Upper lobe of right lung (tissue), 1 donor: ENCODE measurements at regions not wholly inside any gene's neighbourhood (a gene's known extent, or its start where the extent isn't known, plus 50 kb on each side); places are given as distances from the start of the nearest gene placed in this dataset.
"Not testable (repeated sequence)": the region's sequence is repeated elsewhere in the genome, so short reads cannot be mapped to it uniquely, and the experiment has no call there.

Experiments used
- ATAC-seq: fragments of 200-7000 bp; cut with Tn5 transposase; one replicate; pipeline ENCODE4 v1.9.1; 2020; ENCODE audit warnings: mild to moderate bottlenecking, moderate library complexity
- DNase-seq: peaks from one replicate; pipeline ENCODE4 v3.0.0-alpha.2; 2020
- H3K27ac ChIP-seq: fragments of 200-600 bp; one replicate; pipeline ENCODE4 v1.8.0; 2022
- H3K27me3 ChIP-seq: fragments of 200-600 bp; one replicate; pipeline ENCODE4 v1.8.0; 2022; ENCODE audit warnings: mild to moderate bottlenecking
- H3K36me3 ChIP-seq: fragments of 200-600 bp; one replicate; pipeline ENCODE4 v1.8.0; 2022
- H3K4me1 ChIP-seq: fragments of 200-600 bp; one replicate; pipeline ENCODE4 v1.8.0; 2022
- H3K4me3 ChIP-seq: fragments of 200-600 bp; one replicate; pipeline ENCODE4 v1.8.0; 2022; ENCODE audit warnings: mild to moderate bottlenecking
- H3K9me3 ChIP-seq: fragments of 200-600 bp; one replicate; pipeline ENCODE4 v1.8.0; 2022
- CTCF ChIP-seq: fragments of 200-600 bp; IDR thresholded peaks from one replicate; pipeline ENCODE4 v1.8.0; 2022; ENCODE audit warnings: antibody characterized with exemption
- intact Hi-C: fragments of 100-400 bp; cut with DNase I; formaldehyde crosslinking; loops from one replicate; pipeline ENCODE4 v1.11.0; 2022
- donor health status: DM: no; HTN: yes; CAD: no; lungs with severe emphysema.

GRCh38 chr6:74415056-74415455, 719.1 kb downstream of the CD109 start:
- no peaks in the 10 kb centered on the region for H3K36me3 ChIP-seq
- ATAC-seq (no peak), DNase-seq (no peak)
- no peaks in the 10 kb centered on the region for H3K27me3 ChIP-seq
- H3K27ac ChIP-seq = no peak overlapping the region
- no peaks in the 10 kb centered on the region for H3K9me3 ChIP-seq
- H3K4me3 ChIP-seq = no peak overlapping the region
- no peaks in the 10 kb centered on the region for H3K4me1 ChIP-seq
- TF ChIP-seq CTCF = no peak
- intact Hi-C loops = no loop called here

GRCh38 chr6:74410630-74411029, 714.6 kb downstream of the CD109 start:
- no peaks in the 10 kb centered on the region for H3K36me3 ChIP-seq
- H3K27me3 ChIP-seq = no peaks in the 10 kb centered on the region
- H3K27ac ChIP-seq = no peak overlapping the region
- H3K4me1 ChIP-seq = no peaks in the 10 kb centered on the region
- TF ChIP-seq CTCF = no peak
- ATAC-seq (no peak), DNase-seq (no peak)
- intact Hi-C loops = no loop called here
- no peak overlapping the region for H3K4me3 ChIP-seq
- H3K9me3 ChIP-seq = no peaks in the 10 kb centered on the region

GRCh38 chr6:74409447-74409846, 713.4 kb downstream of the CD109 start:
- no peaks in the 10 kb centered on the region for H3K36me3 ChIP-seq
- H3K27me3 ChIP-seq = no peaks in the 10 kb centered on the region
- TF ChIP-seq CTCF = peak; percentile 39
- ATAC-seq (peak; percentile 68), DNase-seq (no peak)
- no peak overlapping the region for H3K27ac ChIP-seq
- H3K9me3 ChIP-seq = no peaks in the 10 kb centered on the region
- intact Hi-C loops = no loop called here
- no peaks in the 10 kb centered on the region for H3K4me1 ChIP-seq
- no peak overlapping the region for H3K4me3 ChIP-seq

- Histone ChIP-seq H3K36me3 (no peaks in the 10 kb centered on the region), H3K4me1 (no peaks in the 10 kb centered on the region), H3K27me3 (no peaks in the 10 kb centered on the region), H3K27ac (no peak overlapping the region), H3K4me3 (no peak overlapping the region), H3K9me3 (no peaks in the 10 kb centered on the region)
- no peak for TF ChIP-seq CTCF
- ATAC-seq (no peak), DNase-seq (no peak)
- intact Hi-C loops = no loop called here
These were observed 712.8 kb downstream of the CD109 start for GRCh38 chr6:74408844-74409243.

- TF ChIP-seq CTCF = no peak
- no peak for DNase-seq
- Histone ChIP-seq H3K4me1 (no peaks in the 10 kb centered on the region), H3K4me3 (no peak overlapping the region), H3K27ac (no peak overlapping the region), H3K9me3 (no peaks in the 10 kb centered on the region), H3K27me3 (no peaks in the 10 kb centered on the region), H3K36me3 (no peaks in the 10 kb centered on the region)
- ATAC-seq = no peak
- intact Hi-C loops = no loop called here
These were observed 708.4 kb downstream of the CD109 start for GRCh38 chr6:74404366-74404765.

- intact Hi-C loops = no loop called here
- H3K27ac ChIP-seq = no peak overlapping the region
- no peak for ATAC-seq
- no peak overlapping the region for H3K4me3 ChIP-seq
- no peaks in the 10 kb centered on the region for H3K9me3 ChIP-seq
- H3K36me3 ChIP-seq = no peaks in the 10 kb centered on the region
- DNase-seq = no peak
- no peaks in the 10 kb centered on the region for H3K27me3 ChIP-seq
- TF ChIP-seq CTCF = no peak
- no peaks in the 10 kb centered on the region for H3K4me1 ChIP-seq
These were observed 706.8 kb downstream of the CD109 start for GRCh38 chr6:74402781-74403180.

GRCh38 chr6:74378437-74378836, 682.4 kb downstream of the CD109 start:
- H3K4me3 ChIP-seq, H3K36me3 ChIP-seq, intact Hi-C loops, H3K27ac ChIP-seq, DNase-seq, ATAC-seq, H3K9me3 ChIP-seq, H3K27me3 ChIP-seq, H3K4me1 ChIP-seq: not testable (repeated sequence)
